ENCODE measurements at regions not wholly inside any gene's neighbourhood (a gene's known extent, or its start where the extent isn't known, plus 50 kb on each side); places are given as distances from the start of the nearest gene placed in this dataset.
"Not testable (repeated sequence)": the region's sequence is repeated elsewhere in the genome, so short reads cannot be mapped to it uniquely, and the experiment has no call there.

DNA sequence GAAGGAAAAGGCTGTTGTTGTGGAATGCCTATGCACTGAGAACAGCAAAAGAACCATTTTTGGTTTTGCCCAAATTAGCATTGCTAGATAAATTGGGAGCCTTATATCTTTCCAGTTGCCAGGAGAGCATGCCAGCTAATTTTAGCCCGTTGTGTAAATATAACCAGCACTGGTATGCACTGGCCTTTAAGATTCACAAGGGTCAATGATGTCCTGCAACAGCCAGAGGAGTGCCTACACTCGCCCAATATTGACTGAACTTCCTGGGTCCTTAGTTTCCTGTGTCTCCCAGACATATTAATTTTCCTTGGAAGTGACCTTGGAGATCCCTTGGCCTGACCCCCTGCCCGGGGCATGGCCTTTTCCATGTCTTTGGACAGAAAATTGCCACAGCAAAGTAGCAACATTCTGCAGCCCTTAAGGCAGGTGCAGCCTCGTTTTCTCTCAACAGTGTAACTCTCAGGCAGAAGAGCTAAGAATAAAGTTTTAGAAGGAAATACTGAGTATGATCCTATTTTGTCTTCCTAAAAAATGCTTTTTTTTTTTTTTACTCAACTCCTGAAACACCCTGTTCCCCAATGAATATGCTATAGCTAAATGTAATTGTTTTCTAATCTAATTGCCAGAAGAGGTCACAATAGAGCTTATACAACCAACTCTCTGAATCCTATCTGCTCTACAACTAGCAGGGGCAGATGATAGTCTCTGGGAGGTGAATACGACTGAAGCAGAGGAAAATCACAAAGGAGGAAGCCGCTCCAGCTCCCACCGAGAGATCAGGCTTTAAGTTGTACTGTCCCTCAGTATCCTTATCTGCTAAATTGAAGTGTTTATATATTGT lies 131.9 kb upstream of the PCGF5 start:
- no peak for DNase-seq (ENCODE audit: low spot score)

DNA sequence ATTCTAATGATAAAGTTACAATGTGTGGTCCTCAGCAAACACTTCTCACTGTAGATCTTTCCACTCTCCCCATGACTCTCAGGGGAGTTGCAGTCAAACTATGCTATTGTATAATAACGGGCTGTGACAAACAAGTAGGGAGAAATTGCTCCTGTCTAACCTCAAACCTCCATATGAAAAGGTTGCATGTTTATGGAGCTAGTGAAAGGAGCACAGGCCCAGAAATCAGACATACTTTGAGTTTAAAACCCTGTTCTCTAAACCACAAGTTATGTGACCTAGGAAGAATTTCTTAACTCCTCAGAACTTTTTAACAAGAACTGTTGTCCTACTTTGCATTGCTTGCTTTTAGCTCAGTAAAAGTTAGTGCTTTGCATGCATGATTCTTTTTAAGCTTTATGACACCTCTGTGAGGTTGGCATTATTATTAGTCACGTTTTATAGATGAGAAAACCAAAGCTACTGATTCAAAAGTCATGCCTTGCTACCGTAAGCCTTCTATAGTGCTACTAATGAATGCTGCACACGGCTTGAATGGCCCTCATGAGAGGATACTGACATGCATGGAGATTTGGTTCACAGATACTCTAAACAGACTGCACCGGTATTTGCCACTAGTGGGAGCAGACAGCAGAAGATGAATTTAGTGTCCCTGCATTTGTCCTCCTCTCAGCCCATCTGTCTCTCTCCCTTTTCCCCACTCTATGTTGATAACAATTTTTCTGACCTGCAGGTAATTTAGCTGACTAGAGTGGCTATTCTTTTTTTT lies 129.5 kb upstream of the PCGF5 start:
- no peak for DNase-seq (ENCODE audit: low spot score)

DNA sequence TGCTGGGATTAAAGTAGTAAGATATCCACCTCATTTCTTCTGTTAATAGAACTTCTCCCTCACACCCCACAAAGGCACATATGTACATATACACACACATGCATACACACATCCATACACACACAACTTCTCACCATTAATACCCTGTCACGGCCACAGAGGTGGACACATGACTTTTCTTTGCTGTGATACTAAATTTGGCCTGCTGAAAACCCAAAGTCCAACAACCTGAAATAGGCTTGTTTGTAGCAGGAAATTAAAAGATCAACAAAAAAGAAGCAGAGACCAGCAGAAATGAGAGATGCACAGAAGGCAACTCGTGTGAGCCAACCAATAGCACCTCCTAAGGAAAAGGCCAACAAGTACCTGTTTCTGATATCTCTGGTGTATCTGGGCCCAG lies 128.7 kb upstream of the PCGF5 start:
- DNase-seq (ENCODE audit: low spot score), result no peak

DNA sequence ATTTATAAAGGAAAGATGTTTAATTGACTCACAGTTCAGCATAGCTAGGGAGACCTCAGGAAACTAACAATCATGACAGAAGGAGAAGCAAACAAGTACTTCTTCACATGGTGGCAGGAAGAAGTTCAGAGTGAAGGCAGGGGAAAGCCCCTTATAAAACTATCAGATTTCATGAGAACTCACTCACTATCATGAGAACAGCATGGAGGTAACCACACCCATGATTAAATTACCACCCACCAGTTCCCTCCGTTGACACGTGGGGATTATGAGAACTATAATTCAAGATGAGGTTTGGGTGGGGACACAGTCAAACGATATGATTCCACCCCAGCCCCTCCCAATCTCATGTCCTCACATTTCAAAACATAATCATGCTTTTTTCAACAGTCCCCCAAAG lies 124.2 kb upstream of the PCGF5 start:
- no peak for DNase-seq (ENCODE audit: low spot score)

DNA sequence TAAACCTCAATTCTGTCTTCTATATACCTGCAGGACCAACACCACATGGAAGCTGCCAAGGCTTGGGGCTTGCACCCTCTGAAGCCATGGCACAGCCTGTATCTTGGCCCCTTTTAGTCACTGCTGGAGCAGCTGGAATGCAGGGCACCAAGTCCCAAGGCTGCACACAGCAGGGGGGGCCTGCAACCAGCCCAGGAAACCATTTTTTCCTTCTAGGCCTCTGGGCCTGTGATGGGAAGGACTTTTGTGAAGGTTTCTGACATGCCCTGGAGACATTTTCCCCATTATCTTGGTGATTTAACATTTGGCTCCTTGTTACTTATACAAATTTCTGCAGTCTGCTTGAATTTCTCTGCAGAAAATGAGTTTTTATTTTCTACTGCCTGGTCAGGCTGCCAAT lies 123.2 kb upstream of the PCGF5 start:
- no peak for DNase-seq (ENCODE audit: low spot score)

DNA sequence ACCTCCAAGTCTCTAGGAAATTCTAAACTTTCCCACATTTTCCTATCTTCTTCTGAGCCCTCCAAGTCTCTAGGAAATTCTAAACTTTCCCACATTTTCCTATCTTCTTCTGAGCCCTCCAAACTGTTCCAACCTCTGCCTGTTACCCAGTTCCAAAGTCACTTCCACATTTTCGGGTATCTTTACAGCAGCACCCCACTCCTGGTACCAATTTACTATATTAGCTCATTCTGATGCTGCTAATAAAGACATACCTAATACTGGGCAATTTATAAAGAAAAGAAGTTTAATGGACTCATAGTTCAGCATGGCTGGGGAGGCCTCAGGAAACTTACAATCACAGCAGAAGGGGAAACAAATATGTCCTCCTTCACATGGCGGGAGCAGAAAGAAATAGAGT lies 122.4 kb upstream of the PCGF5 start:
- not testable (repeated sequence) for DNase-seq (ENCODE audit: low spot score)

DNA sequence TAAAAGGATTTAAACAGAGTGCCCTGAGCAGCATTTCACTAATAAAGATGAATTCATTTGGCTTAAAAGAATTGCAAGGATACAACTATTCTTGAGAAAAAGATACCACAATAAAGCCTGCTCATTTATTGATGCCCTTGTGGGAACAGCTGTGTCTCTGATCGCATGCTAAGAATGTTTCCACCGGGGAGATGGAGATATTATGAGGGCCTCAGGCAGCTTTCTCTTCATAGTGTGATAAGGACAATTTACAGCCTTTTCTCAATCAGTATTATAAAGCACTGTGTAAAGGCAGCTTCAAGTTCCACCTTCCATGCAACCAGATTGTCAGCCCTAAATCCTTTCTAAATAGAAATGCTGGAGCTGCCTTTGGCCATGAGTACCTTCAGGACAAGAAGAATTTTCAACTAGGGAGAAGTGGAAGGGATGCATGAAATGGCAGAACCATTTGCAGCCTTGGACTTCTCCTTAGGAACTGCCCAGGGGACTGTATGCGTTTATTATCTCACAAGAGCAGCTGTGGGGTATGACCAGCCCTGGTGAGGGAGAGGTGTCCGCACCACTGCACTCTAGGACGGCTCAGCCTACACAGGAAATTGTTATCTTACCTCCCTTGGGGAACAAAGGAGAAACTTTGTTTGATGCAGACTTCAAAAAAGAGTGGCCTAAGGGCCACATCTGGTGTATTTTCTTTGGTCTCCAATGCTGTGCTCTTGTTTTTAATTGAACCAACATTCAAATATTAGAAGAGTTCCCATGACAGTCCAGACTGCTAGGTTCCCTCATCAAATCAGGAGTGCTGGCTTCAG lies 116.9 kb upstream of the PCGF5 start:
- no peak for DNase-seq (ENCODE audit: low spot score)

DNA sequence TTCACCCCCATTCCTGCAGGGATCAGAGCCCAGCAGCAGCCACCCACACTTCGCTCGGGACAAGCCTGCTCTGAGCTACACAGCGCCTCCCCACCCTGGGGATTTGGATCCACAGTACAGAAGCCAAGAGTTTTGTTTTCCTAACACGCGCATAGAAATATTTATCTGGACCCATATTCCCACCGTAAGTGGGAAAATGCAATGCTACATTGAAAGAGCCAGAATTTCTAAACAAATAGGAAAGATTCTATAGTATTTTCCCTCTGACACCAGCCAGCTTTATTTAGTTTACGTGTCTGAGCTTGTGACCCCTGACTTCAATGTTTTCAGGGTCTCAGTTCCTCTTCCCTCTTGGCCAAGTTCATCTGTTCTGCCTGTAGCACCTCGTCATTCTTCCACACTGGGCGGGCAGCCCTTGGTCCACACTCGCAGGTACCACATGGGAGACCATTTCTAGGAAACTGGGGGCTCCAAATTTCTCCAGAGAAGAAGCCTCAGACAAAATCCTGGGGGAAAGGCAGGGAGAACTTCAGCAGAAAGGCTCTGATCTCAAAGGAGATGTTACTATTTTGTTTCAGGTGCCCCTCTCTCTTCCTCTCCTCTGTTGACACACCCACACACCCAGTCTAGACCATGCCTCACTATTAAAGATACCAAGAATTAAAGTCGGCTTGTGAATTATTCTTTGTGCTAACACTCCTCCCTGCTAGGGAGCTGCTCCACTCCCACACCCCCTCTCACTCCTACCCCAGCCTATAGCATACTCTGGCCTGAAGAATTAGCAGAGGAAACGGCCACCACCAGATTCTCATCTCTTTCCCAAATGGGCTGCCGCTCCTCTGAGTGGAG lies 116.0 kb upstream of the PCGF5 start:
- no peak for DNase-seq (ENCODE audit: low spot score)

DNA sequence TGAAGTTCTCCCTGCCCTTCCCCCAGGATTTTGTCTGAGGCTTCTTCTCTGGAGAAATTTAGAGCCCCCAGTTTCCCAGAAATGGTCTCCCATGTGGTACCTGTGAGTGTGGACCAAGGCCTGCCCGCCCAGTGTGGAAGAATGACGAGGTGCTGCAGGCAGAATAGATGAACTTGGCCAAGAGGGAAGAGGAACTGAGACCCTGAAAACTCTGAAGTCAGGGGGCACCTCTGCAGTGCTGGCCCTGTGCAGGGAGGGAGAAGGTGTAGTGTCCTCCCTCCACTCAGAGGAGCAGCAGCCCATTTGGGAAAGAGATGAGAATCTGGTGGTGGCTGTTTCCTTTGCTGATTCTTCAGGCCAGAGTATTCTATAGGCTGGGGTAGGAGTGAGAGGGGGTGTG lies 115.2 kb upstream of the PCGF5 start:
- no peak for DNase-seq (ENCODE audit: low spot score)

DNA sequence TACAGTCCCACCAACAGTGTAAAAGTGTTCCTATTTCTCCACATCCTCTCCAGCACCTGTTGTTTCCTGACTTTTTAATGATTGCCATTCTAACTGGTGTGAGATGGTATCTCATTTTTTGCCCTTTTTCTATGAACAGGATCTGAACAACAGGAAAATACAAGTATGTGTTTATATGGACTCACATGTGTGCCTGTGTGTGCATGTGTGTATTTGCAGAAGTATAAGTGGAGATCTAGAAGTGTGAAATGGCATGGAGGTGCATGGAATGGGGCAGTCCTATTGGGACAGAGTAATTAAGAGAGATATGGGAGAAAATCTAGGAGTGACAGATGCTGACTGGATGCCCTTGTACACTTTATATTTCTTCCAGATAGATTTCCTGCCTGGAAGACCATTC lies 111.6 kb upstream of the PCGF5 start:
- no peak for DNase-seq (ENCODE audit: low spot score)

DNA sequence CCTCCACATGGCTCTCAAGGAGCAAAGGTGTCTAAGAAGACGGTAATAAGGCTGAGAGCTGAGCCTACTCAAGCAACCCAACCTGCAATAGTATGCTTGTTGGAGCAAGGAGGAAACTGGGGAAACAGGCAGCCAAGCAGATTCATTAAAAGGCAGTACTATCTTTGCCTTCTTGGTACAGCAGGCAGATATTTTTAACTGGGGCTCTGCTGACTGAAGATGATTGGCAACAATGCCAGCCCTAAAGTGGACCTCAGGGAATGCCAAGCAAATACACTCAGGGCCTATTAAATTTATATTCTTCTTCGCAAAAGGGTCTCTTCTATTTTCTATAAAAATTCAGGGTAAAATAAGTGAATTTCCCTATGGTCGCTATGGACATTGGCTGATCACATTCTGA lies 109.4 kb upstream of the PCGF5 start:
- DNase-seq (ENCODE audit: low spot score), result no peak

DNA sequence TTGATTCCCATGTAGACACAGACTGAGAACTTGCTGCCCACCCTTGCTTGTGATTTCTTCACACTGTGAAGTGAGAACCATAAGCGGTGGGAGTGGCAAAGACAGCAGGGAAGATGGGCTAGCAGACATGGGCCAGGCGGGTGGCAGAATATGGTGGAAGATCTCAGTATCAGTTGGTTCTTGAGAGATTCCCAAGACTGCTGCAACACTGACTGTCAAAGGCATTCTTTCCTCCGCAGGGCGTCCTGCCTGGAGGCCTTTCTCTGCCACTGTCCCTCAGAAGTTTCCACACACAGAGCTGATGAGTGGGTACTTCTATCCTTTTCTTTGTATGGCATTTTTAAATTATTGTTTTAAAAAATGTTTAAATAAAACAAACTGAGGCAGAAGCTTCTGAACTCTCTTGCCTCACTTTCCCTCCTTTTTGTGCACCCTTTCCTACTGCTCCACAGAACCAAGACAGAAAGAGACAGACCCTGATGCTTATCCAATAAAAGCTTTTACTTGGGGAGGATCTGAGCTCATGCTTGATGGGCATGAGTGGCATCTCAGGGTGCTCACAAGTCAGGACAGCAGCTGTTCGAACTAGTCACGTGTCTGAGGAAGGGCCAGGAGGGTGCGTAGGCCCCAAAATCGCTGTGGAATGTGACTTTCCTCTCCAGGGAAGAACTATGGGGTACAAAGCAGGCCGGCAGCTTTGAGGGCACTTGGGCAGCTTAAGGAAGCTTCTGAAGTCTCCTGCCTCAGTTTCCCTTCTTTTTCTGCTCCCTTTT lies 104.7 kb upstream of the PCGF5 start:
- DNase-seq (ENCODE audit: low spot score), result no peak

DNA sequence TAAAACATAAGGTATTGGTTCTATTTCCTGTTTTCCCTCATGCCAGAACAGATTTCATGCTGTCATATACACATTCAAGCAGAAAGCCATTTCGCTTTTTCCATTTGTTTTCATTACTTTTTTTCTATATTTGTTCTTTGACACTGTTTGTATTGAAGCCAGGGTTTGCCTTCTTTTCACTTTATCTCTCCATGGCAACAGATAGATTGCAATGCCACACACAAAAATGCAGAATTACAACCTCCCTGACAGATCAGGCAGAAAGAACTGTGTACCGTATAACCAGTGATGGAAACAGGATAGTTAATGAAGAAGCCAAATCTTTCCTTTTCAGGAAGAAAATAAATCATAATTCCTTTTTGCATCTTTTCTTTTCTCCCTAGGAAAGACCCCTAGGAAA lies 103.0 kb upstream of the PCGF5 start:
- DNase-seq (ENCODE audit: low spot score), result no peak

DNA sequence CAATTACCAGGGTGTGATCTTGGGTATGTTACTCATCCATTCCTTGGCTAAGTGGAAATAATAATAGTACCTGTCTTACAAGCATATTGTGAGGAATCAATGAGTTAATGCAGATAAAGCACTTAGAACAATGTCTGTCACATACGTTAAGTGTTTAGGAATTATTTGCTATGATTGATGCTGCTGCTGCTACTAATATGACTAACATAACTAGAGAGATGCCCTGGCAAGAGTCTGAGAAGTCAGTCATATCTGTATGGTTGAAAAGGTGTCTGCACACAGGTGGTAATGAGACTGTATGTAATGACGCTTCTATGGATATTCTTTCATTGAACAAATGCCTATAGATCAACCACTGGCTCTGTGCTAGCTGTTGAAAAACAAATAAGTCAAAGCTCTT lies 100.1 kb upstream of the PCGF5 start:
- DNase-seq (ENCODE audit: low spot score), result no peak

DNA sequence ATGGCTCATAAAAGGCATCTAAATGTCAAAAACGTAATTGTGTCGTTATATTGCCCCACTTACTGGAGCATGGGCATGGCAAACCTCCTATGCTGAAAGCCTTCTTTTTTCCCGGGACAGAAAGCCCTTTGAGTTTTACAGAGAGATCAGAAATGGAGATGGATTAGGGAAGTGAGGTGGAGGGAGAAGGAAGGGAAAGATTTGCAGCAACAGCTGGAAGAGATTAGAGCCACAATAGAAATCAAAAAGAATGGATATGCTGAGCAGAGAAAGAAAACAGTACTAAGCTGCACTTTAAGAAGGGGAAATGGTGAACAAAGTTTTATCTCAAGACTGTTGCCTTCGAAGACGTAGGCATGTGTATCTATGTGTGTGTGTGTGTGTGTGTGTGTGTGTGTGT lies 97.2 kb upstream of the PCGF5 start:
- DNase-seq (ENCODE audit: low spot score), result no peak

DNA sequence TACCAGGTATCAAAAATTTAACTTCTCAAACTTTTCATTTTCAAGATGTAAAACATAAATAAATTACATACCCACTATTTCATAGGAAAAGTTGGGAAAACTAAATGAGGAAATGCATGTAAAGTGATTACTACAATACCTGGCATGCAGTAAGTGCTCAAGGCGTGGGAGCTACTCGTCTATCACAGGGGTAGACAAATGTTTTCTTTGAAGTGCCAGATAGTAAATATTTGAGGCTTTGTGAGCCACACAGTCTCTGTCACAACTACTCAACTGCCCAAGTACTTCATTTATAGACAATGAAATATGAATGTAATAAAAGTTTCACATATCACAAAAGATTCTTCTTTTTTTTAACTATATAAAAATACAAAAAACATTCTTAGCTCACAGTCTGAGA lies 96.4 kb upstream of the PCGF5 start:
- DNase-seq (ENCODE audit: low spot score), result no peak

DNA sequence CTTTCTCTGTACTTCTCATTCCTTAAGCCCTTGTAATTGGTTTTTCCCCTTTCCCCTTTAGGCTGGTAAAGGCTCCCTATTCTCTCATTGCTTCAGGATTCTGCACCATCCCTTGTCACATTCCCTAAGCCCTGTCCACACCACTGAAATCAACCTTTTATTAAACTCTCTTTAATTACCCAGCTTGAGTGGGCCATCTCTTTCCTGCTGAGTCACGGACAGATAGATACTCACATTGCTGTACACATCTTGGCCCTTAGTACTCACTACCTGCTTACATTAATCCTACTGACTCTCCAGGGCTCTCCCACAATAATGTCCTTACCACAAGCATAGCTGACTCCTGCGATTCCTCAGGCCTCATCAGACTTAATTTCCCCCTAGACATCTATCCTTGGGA lies 94.0 kb upstream of the PCGF5 start:
- DNase-seq (ENCODE audit: low spot score), result no peak

DNA sequence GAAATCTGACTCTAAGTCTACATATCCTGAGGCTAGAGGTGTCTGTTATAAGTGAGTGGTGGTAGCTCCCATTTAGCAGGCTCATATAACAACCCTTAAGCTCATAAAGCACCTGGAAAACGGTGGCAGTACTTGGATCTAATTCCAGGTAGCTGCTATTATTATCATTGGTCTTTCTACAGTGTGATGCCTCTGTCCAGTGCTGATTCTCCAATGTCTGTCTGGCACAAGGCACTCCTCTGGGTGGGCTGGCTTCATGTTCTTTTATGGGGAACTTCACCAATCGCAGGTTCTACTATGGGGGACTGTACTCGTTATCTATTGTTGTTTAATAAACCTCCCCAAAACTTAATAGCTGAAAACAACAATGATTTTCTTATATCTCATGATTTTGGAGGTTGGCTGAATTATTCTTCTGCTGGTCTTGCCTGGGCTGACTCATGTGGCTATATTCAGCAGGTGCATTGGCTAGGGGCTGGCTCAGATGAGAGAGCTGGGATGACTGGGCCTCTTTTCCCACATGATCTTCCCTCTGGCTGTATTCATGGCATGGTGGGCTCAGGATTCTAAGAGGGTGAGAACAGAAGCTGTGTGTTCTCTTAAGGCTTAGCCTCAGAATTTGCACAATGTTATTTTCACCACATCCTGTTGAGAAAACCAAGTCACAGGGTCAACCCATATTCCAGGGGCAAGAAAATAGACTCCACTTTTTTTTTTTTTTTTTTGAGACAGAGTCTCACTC lies 93.0 kb upstream of the PCGF5 start:
- no peak for DNase-seq (ENCODE audit: low spot score)

DNA sequence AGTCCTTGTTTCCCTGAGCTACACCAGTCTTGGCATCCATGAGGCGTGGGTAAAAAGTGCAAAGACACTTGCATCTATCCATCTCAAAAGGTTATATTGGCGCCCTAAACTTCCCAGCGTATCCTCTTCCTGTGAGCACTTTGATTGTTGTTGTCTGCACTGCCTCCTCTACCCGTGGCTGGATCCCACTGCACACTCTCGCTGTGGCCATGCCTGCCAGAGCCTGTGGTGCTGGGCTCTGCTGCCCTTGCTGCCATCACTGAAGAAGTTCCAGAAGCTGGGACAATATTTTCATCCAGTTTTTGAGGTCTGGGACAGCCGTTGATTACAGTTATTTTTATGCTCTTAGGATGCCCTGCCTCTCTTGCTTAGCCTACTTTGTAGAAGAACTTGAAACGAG lies 85.3 kb upstream of the PCGF5 start:
- no peak for DNase-seq (ENCODE audit: low spot score)

DNA sequence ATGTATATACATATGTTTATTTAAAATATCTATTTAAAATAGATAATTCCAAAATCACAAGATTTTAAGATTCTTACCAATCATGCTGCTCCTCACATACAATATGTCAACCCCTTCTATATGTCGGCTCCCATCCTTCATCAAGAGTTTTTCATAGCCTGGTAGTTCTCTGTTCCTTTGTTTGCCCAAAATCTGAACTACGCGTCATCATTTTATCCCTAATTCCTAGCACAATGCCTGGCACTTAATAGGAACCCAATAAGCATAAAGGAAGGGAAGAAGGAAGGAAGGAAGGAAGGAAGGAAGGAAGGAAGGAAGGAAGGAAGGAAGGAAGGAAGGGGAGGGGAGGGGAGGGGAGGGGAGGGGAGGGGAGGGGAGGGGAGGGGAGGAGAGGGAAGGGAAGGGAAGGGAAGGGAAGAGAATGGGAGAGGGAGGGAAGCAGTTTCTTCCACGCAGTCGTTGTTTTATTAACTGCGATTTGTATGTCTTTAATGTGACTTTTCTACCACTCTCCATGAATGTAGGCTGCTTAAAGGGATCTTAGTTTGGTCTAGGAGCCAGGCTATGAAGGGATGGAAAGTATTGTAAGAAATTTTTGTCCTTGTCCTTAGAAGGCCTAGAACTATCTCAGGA lies 83.3 kb upstream of the PCGF5 start:
- no peak for DNase-seq (ENCODE audit: low spot score)
